Activated naive CD8-positive, alpha-beta T cell (primary cell): ENCODE measurements at regions not wholly inside any gene's neighbourhood (a gene's known extent, or its start where the extent isn't known, plus 50 kb on each side); places are given as distances from the start of the nearest gene placed in this dataset.

Source experiments
- H3K27ac Mint-ChIP-seq: one replicate; pipeline ENCODE4 v1.8.0; 2021; ENCODE audit warnings: mixed read lengths
- H3K27me3 Mint-ChIP-seq: one replicate; pipeline ENCODE4 v1.8.0; 2021; ENCODE audit warnings: mixed read lengths
- H3K36me3 Mint-ChIP-seq: one replicate; pipeline ENCODE4 v1.8.0; 2021; ENCODE audit warnings: mixed read lengths
- H3K4me1 Mint-ChIP-seq: one replicate; pipeline ENCODE4 v1.8.0; 2021; ENCODE audit warnings: low read depth, mixed read lengths
- H3K4me3 Mint-ChIP-seq: one replicate; pipeline ENCODE4 v1.8.0; 2021; ENCODE audit warnings: mild to moderate bottlenecking, mixed read lengths
- H3K9me3 Mint-ChIP-seq: one replicate; pipeline ENCODE4 v1.8.0; 2021; ENCODE audit warnings: low read depth, mixed read lengths

GRCh38 chr12:115207216-115207915, 523.4 kb upstream of the TBX3 start:
- Mint-ChIP-seq H3K27ac (no peak overlapping the region), H3K9me3 (peaks cover 7% of the 10 kb centered on the region), H3K4me1 (no peaks in the 10 kb centered on the region), H3K4me3 (no peak overlapping the region), H3K27me3 (peaks cover 1% of the 10 kb centered on the region), H3K36me3 (no peaks in the 10 kb centered on the region)

- no peak overlapping the region for H3K4me3 Mint-ChIP-seq
These were observed 522.8 kb upstream of the TBX3 start for GRCh38 chr12:115206801-115207200.

GRCh38 chr12:115205755-115206308, 521.9 kb upstream of the TBX3 start:
- H3K36me3 Mint-ChIP-seq, result no peaks in the 10 kb centered on the region
- no peaks in the 10 kb centered on the region for H3K9me3 Mint-ChIP-seq
- no peak overlapping the region for H3K27ac Mint-ChIP-seq
- H3K4me1 Mint-ChIP-seq, result no peaks in the 10 kb centered on the region
- peaks cover 1% of the 10 kb centered on the region for H3K27me3 Mint-ChIP-seq
- no peak overlapping the region for H3K4me3 Mint-ChIP-seq

More at GRCh38 chr12:115206801-115207200, 522.8 kb upstream of the TBX3 start:
- Mint-ChIP-seq H3K27me3 (peaks cover 1% of the 10 kb centered on the region), H3K36me3 (no peaks in the 10 kb centered on the region), H3K4me1 (no peaks in the 10 kb centered on the region), H3K9me3 (peaks cover 3% of the 10 kb centered on the region), H3K27ac (no peak overlapping the region)

DNA sequence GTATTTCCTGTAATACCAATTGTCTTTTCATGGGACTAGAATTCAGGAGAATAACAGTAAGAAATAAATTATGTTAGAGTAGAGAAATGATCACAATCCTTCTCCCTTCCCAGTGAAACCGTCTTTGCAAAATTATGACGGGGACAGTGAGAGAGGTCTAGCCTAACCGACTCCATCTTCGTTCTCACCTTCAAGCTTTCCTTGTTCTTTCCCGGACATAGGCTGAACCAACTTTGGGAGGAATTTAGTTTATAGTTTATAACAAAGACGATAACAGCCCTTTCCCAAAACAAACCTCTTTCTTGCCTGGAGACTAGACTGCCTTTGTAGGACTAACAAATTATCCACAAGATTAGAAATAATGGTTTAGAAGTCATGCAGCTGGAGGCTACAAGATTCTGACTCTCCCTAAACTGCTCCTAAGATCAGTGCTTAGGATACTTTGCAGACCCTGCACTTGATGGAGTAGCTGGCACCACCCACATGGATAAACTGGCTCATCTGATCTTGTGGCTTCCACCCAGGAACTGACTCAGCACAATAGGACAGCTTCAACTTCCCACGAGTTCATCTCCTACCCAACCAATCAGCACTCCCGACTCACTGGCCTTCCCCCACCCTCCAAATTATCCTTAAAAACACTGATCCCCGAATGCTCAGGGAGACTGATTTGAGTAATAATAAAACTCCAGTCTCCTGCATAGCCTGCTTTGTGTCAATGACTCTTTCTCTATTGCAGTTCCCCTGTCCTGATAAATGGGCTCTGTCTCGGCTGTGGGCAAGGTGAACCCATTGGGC, 521.2 kb upstream of the TBX3 start:
- peaks cover 1% of the 10 kb centered on the region for H3K27me3 Mint-ChIP-seq
- no peaks in the 10 kb centered on the region for H3K4me1 Mint-ChIP-seq
- H3K9me3 Mint-ChIP-seq, result no peaks in the 10 kb centered on the region
- no peak overlapping the region for H3K27ac Mint-ChIP-seq
- H3K4me3 Mint-ChIP-seq, result no peak overlapping the region
- H3K36me3 Mint-ChIP-seq, result no peaks in the 10 kb centered on the region

DNA sequence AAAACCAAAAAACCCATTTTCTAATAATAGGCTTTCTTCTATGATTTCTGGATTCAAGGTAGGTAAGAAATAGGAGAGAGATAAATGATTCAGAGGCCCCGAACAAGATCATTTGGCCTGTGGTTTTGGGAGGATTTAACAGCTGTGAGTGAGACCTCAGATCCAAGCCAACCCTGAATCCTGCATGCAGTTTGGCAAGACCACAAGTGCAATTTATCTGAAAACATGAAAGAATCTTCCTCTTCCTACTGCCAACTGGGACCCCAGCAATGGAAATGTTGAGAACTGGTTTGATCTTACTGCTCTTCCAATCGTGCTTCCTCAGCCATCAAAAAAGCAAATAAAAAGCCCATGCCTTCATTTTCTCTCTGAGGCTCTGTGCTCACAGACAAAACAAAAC, 519.7 kb upstream of the TBX3 start:
- H3K4me1 Mint-ChIP-seq, result no peaks in the 10 kb centered on the region
- H3K36me3 Mint-ChIP-seq, result no peaks in the 10 kb centered on the region
- no peaks in the 10 kb centered on the region for H3K9me3 Mint-ChIP-seq
- peaks cover 1% of the 10 kb centered on the region for H3K27me3 Mint-ChIP-seq
- H3K27ac Mint-ChIP-seq, result no peak overlapping the region
- no peak overlapping the region for H3K4me3 Mint-ChIP-seq

- Mint-ChIP-seq H3K27me3 (peaks cover 1% of the 10 kb centered on the region), H3K27ac (no peak overlapping the region), H3K36me3 (no peaks in the 10 kb centered on the region), H3K4me1 (no peaks in the 10 kb centered on the region), H3K9me3 (no peaks in the 10 kb centered on the region), H3K4me3 (no peak overlapping the region)
These were observed 518.0 kb upstream of the TBX3 start for GRCh38 chr12:115201966-115202365.

DNA sequence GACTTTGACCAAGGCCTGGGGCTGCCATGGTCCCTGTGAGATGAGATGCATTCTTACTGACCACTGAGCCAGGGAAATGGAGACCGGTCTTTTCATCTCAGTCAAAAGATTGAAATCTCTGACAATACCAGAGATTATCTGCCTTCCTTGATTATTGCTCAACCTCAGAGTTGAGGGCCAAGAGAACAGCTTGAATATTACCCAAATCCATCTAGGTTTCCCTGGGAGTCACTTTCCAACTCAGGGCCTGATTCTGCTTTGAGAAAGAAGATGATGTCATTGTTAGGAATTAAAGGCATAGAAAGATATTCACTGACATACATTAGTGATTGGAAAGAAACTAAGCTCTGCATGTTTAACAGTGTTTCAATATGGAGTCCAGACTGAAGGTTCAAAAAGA, 515.9 kb upstream of the TBX3 start:
- Mint-ChIP-seq H3K9me3 (no peaks in the 10 kb centered on the region), H3K27ac (no peak overlapping the region), H3K27me3 (peaks cover 1% of the 10 kb centered on the region), H3K36me3 (no peaks in the 10 kb centered on the region), H3K4me3 (no peak overlapping the region), H3K4me1 (no peaks in the 10 kb centered on the region)

DNA sequence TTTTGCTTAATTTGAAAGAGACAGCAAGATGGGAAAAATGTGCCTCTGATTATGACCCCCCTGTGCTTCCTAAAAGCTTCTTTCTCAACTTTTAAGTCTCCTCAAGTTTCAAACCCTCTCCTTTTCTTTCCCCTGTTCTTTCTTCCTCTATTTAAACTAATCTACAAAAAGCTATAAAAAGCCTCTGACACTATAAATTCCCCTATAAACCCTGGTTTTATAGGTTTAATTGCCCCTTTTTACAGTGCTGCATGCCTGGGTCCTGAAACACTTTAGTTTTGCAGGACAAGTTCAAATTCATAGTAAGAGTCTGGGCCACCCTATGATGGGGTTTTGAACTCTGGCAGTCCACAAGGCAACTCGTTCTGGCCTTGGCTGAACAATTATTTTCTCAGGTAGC, 510.9 kb upstream of the TBX3 start:
- no peaks in the 10 kb centered on the region for H3K27me3 Mint-ChIP-seq
- no peaks in the 10 kb centered on the region for H3K4me1 Mint-ChIP-seq

GRCh38 chr12:115194448-115194847, 510.5 kb upstream of the TBX3 start:
- Mint-ChIP-seq H3K36me3 (no peaks in the 10 kb centered on the region), H3K27me3 (no peaks in the 10 kb centered on the region), H3K27ac (no peak overlapping the region), H3K4me3 (no peak overlapping the region), H3K4me1 (no peaks in the 10 kb centered on the region), H3K9me3 (peaks cover 4% of the 10 kb centered on the region)

More for the DNA sequence above, 510.9 kb upstream of the TBX3 start:
- H3K4me3 Mint-ChIP-seq, result no peak overlapping the region
- H3K27ac Mint-ChIP-seq, result no peak overlapping the region
- H3K9me3 Mint-ChIP-seq, result peaks cover 4% of the 10 kb centered on the region
- no peaks in the 10 kb centered on the region for H3K36me3 Mint-ChIP-seq

DNA sequence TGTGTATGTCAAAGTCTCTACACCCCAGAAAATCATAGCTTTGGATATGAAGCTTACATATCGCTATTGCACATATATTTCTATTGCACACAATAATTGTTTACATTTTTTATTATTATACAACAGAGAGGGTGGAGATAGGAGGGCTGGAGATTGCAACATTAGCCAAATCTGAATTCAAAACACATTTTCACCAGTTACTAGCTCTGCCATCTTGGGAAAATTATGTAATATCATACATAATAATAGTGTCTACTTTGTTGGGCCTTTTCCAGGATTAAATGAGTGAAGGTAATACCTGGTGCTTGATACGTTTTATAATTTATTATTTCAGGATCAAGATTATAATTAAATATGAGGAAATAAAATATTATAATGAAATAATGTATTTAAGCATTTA, 507.4 kb upstream of the TBX3 start:
- peaks cover 8% of the 10 kb centered on the region for H3K9me3 Mint-ChIP-seq
- H3K4me1 Mint-ChIP-seq, result no peaks in the 10 kb centered on the region
- H3K4me3 Mint-ChIP-seq, result no peak overlapping the region
- H3K36me3 Mint-ChIP-seq, result no peaks in the 10 kb centered on the region
- H3K27me3 Mint-ChIP-seq, result no peaks in the 10 kb centered on the region
- H3K27ac Mint-ChIP-seq, result no peak overlapping the region

- no peaks in the 10 kb centered on the region for H3K27me3 Mint-ChIP-seq
- no peaks in the 10 kb centered on the region for H3K36me3 Mint-ChIP-seq
- no peak overlapping the region for H3K4me3 Mint-ChIP-seq
- no peaks in the 10 kb centered on the region for H3K4me1 Mint-ChIP-seq
- peaks cover 8% of the 10 kb centered on the region for H3K9me3 Mint-ChIP-seq
- no peak overlapping the region for H3K27ac Mint-ChIP-seq
These were observed 506.2 kb upstream of the TBX3 start for GRCh38 chr12:115190010-115190770.

GRCh38 chr12:115185506-115185905, 501.5 kb upstream of the TBX3 start:
- Mint-ChIP-seq H3K4me3 (no peak overlapping the region), H3K36me3 (no peaks in the 10 kb centered on the region), H3K9me3 (peaks cover 14% of the 10 kb centered on the region), H3K4me1 (no peaks in the 10 kb centered on the region), H3K27ac (no peak overlapping the region), H3K27me3 (peaks cover 1% of the 10 kb centered on the region)

DNA sequence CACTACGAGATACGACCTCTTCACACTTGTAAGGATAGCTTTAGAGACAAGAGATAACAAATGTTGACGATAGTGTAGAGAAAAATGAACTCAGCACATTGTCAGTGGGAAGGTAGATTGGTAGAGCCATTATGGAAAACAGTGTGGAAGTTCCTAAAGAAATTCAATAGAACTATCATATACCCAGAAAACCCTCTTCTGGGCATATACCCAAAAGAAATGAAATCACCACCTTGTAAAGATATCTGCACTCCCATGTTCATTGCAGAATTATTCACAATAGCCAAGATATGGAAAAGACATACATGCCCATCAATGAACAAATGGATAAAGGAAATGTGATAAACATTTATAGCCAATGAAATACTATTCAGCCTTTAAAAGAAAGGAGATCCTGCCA, 499.8 kb upstream of the TBX3 start:
- H3K9me3 Mint-ChIP-seq, result peaks cover 14% of the 10 kb centered on the region
- H3K4me3 Mint-ChIP-seq, result no peak overlapping the region
- no peaks in the 10 kb centered on the region for H3K36me3 Mint-ChIP-seq
- H3K27me3 Mint-ChIP-seq, result peaks cover 1% of the 10 kb centered on the region
- H3K27ac Mint-ChIP-seq, result no peak overlapping the region
- no peaks in the 10 kb centered on the region for H3K4me1 Mint-ChIP-seq

DNA sequence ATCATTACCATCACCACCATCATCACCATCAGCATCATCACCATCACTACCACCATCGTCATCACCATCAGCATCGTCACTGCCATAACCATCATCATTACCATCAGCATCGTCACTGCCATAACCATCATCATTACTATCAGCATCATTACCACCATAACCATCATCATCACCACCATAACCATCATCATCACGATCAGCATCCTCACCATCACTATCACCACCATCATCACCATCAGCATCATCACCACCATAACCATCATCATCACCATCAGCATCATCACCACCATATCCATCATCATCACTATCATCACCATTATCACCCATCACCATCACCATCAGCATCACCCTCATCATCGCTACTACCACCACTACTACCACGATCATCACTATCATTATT, 493.9 kb upstream of the TBX3 start:
- H3K4me1 Mint-ChIP-seq, result no peaks in the 10 kb centered on the region
- H3K36me3 Mint-ChIP-seq, result no peaks in the 10 kb centered on the region
- H3K27ac Mint-ChIP-seq, result no peak overlapping the region
- H3K9me3 Mint-ChIP-seq, result no peaks in the 10 kb centered on the region
- peaks cover 2% of the 10 kb centered on the region for H3K27me3 Mint-ChIP-seq
- no peak overlapping the region for H3K4me3 Mint-ChIP-seq
